Fibroblast of mammary gland (primary cell): ENCODE measurements at regions not wholly inside any gene's neighbourhood (a gene's known extent, or its start where the extent isn't known, plus 50 kb on each side); places are given as distances from the start of the nearest gene placed in this dataset.

Experiments
- DNase-seq: peaks from one replicate; pipeline ENCODE4 v3.0.0-alpha.2; 2010; ENCODE audit warnings: low read depth
- H3K4me3 ChIP-seq: 2 replicates; pipeline ENCODE4 v1.5.1; 2011; ENCODE audit warnings: low read depth, mild to moderate bottlenecking, low read length, moderate library complexity; ENCODE audit not compliant: control insufficient read depth
- CTCF ChIP-seq: conservative IDR thresholded peaks from 2 replicates; pipeline ENCODE4 v1.5.1; 2011; ENCODE audit warnings: low read depth, low read length, inconsistent platforms; ENCODE audit not compliant: control insufficient read depth, insufficient read depth

- H3K4me3 ChIP-seq, result no peak overlapping the region
- no peak for DNase-seq
- TF ChIP-seq CTCF, result no peak
Measured at GRCh38 chr10:21158301-21158700, 261.2 kb upstream of the NEBL start.

- no peak for DNase-seq
Measured at GRCh38 chr10:21157664-21158063, 260.6 kb upstream of the NEBL start.

GRCh38 chr10:21150166-21150565 lies 253.1 kb upstream of the NEBL start:
- TF ChIP-seq CTCF, result no peak
- H3K4me3 ChIP-seq, result no peak overlapping the region
- DNase-seq, result no peak

More at GRCh38 chr10:21157664-21158063, 260.6 kb upstream of the NEBL start:
- no peak for TF ChIP-seq CTCF
- H3K4me3 ChIP-seq, result no peak overlapping the region

GRCh38 chr10:21146436-21146789 lies 249.3 kb upstream of the NEBL start:
- no peak for TF ChIP-seq CTCF
- DNase-seq, result no peak
- no peak overlapping the region for H3K4me3 ChIP-seq

GRCh38 chr10:21145751-21146435 lies 248.8 kb upstream of the NEBL start:
- no peak overlapping the region for H3K4me3 ChIP-seq
- no peak for DNase-seq
- no peak for TF ChIP-seq CTCF

- TF ChIP-seq CTCF, result no peak
- H3K4me3 ChIP-seq, result no peak overlapping the region
- DNase-seq, result no peak
Measured at GRCh38 chr10:21144047-21144446, 246.9 kb upstream of the NEBL start.
